ENCODE measurements at regions not wholly inside any gene's neighbourhood (a gene's known extent, or its start where the extent isn't known, plus 50 kb on each side); places are given as distances from the start of the nearest gene placed in this dataset.

DNA sequence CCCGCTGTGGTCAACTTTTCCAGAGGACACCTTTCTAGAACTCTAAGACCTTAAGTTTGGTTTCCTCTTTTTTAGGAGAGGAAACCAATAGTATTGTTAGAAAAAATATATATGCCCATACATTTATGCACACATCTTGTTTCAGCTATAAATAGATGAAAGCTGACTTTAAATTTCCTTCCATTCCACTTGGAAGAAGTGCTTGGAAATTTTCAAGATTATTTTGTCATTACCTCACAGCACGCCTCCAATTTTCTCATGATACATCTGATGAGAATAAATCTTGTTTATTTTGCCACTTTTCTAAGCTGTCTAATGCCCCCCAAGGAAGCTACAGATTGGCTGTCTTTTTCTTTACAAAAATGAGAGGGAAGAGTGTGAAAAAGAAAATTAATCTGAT lies 65.8 kb downstream of the NIBAN1 start:
- no peak for TF ChIP-seq POLR2A (IDR thresholded peaks at IDR 0.05; ENCODE audit: low read depth, low read length)
- no peak for TF ChIP-seq TAF1 (IDR thresholded peaks at IDR 0.05; ENCODE audit: low read depth, low read length)
- TF ChIP-seq POLR2AphosphoS5 (IDR thresholded peaks at IDR 0.05; ENCODE audit: low read depth, low read length), result no peak
- no peak for TF ChIP-seq PAX5 (IDR thresholded peaks at IDR 0.05; ENCODE audit: insufficient read depth, low read length, severe bottlenecking)

All from GM12891 (cell line).